ENCODE measurements at regions not wholly inside any gene's neighbourhood (a gene's known extent, or its start where the extent isn't known, plus 50 kb on each side); places are given as distances from the start of the nearest gene placed in this dataset.

- no peak for DNase-seq
These were observed 108.7 kb upstream of the HDAC4 start for GRCh38 chr2:239509373-239510143.

DNA sequence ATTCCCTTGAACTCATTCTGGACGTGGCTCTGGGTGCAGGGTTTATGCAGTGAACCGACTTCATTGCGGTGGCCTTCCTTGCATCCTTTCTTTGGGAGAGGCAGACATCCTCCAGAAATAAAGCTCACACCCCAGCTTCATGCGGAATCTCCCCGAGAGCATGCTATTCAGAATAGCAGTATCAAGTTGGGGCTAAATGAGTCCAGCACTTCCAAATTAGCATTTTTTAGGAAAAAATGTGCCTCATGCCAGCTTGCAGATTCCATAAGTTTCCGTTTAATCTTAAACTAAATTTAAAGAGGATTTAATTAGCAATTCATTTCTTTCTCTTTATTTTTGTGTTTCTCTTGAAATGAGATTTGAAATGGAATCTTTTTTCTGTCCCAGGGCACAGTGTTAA is 107.4 kb upstream of the HDAC4 start:
- DNase-seq: no peak

GRCh38 chr2:239507576-239508258 is 106.9 kb upstream of the HDAC4 start:
- DNase-seq: no peak

DNA sequence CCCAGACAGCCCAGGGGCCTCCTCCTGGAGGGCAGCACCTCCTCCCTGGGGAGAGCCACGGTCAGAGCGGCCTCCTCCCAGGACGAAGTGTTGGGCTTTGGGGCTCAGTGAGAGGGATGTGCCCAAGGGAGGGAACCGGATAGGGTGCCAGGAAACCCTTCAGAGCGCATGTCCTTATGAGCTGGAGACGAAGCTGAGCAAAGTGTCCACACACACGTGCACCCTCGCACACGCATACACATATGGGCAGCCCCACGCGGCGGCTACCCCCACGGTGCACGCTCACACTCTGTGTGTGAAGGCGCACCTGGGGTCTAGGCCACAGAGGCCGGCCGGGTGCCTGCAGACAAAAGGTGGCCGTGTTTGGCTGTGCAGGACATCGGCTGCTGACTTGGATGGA is 106.1 kb upstream of the HDAC4 start:
- no peak for DNase-seq

DNA sequence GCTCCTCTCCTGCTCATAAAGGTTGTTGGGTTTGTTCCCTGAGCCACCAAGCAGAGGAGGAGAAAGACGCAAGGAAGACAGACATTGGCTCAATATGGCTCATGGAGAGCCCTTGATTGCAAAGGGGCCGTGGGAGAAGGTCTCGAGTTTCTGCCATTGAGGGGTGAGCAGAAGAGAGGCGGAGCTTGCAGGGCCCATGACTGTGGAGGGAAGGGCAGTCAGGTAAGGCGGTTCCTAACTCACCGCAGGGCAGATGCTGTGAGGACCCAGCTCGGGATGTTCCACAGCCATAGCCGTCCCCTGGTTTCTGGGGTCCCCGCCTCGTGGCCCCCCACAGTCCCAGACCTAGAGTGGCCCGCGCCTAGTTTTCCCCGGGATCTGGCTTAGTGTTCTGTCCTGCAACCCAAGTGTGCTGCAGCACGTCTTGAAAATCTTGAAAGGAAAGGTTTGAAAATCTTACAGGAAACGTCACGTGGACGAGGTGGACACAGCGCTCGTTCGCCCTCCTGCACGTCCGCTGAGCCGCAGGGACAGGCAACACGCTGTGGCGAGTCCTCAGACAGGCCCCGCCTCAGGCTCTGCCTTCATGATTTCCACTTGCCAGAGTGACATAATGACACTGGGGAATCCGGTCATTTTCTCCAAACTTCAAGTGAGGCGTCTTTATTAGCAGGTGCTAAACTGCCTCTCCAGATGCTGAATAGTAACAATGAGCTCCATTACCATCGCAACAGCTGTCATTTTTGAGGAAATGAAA is 105.5 kb upstream of the HDAC4 start:
- DNase-seq: no peak

- DNase-seq: no peak
These were observed 103.9 kb upstream of the HDAC4 start for GRCh38 chr2:239504643-239505235.

GRCh38 chr2:239502430-239503186 is 101.8 kb upstream of the HDAC4 start:
- DNase-seq: no peak

DNA sequence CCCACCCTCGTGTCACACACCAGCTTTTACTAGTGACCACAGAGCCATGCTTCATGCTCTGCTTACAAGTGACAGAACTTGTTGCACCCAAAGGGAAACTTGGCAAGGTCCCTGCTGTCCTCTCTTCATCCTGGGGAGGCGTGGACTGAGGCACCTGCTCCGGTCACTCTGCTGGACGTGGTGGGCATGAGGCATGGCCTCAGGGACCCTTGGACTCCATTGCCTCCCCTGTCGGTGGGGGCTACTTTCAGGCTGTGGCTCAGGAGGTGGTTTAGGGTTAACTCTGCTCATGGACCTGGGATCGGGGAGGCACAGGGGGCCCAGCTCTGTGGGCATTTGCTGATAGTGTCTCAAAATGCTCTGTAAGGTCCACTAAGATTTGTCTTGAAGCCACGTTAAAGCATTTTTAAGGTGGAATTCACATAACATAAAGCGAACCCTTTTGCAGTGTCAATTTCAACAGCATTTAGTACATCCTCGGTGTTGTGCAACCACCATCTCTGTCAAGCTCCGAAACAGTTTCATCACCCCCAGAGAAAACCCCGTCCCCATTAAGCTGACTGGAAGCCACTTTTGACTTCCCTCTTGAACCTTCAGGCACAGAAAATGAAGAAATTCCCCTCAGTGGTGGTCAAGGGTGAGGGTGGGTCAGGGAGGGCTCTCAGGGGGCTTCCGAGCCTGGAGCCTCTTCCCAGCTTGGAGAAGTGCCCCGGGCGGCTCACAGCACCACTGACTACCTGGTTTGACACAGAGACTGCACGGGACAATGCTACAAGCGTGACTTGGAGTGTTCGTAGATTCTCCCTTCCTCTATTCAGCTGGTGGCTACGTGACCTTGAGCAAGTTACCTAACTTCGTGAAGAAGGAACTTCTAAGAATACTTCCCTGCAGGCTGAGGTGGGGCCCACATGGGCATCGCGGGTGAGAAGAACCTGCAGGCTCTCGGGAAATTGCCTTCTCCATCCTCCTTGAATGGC is 100.0 kb upstream of the HDAC4 start:
- DNase-seq: no peak

DNA sequence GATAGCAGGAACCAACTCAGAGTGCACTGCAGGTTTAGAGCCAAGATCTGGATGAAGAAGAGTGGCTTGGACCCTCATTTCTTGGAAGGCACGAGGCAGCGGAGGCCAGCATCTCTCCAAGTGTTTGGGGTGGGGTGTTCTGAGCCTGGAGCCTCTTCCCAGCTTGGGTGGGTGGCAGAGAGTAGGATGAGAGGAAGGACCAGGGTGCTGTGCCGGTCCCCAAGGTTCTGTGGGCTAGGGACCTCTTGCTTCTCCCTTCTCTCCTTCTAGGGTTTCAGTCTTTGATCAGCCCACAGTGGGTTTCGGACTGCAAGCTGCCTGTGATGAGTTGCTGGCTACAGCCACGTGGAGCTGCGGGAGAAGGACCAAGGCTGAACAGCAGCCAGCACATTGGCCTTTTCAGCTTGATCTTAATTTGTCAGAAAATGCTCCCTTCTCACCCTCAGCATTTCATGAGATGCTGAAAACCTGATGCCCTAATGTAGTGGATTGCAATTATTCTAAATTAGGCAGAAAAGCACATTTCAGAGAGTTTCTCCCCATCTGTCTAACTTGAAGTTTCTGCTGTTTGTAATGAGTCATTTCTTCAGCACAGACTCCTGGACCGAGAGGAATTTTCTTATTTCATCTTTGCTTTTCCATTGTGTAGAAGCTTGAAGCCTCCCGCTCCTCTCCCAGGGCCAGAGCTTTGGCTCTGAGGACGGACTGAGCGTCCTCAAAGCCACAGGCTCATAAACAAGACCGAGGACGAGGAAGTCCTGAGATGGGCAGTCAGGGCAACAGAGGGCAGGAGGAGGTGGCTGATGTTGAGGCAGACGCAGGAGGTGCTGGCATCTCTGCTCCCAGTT is 99.1 kb upstream of the HDAC4 start:
- DNase-seq: no peak

DNA sequence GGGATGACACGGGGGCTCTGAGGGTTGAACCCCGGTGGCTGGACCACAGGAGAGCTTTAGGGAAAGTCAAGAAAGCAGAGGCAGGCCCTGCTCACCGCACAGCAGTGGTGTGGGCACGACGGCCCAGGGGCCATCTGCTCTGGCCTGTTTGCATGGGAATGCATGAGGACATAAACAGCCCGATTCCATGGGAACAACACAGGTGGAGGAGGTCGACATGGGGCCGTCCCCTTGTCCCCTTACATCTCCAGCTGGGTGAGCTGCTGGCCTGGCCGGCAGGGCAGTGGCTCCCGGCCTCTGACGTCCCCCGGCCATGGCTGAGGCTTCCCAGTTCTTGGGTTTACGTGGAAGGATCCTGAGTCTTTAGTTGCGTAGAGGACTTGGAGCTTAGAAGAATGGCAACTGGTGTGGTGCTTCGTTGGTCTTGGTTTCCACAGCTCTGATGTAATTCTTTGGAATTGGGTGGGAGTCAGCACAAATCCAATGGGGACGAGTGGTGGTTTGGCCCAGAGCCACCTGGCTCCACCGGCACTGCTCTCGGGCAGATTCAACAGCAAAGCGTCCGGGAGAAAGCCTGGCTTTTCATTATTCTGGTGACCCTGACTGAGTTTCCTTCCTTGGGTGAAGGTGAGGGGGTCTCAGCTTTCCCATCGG is 98.3 kb upstream of the HDAC4 start:
- DNase-seq: no peak

- DNase-seq: no peak
These were observed 97.8 kb upstream of the HDAC4 start for GRCh38 chr2:239498576-239498975.

DNA sequence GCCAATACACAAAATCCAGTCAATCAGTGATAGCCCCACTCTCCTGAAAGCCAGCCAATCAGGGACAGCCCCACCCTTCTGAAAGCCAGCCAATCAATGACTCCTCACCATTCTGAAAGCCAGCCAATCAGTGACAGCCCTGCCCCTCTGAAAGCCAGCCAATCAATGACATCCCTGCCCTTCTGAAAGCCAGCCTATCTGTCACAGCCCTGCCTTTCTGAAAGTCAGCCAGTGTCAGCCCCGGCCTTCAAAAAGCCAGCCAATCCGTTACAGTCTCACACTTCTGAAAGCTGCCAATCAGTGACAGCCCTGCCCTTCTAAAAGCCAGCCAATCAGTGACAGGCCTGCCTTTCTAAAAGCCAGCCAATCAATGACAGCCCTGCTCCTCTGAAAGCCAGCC is 95.9 kb upstream of the HDAC4 start:
- DNase-seq: no peak

- no peak for DNase-seq
These were observed 95.0 kb upstream of the HDAC4 start for GRCh38 chr2:239495791-239496233.

DNA sequence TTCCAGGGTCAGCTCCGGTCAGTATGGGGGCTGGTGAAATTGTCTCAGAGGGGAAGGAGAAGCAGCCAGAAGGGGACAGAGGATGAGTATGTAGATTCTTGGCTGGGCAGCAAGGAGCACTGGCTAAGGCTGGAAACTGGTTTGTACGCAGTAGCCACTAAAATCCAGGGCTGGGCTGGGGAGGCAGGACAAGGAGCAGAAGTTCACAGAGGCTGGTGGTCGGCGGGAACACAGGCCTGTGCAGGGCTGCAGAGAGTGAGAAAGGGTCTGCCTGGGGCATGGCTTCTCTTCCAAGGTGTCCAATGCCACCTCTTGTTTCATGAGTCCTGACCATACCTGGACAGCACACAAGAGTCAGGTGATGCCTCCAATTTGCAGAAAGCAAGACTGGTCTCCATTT is 94.4 kb upstream of the HDAC4 start:
- no peak for DNase-seq

- no peak for DNase-seq
These were observed 93.8 kb upstream of the HDAC4 start for GRCh38 chr2:239494578-239494977.

DNA sequence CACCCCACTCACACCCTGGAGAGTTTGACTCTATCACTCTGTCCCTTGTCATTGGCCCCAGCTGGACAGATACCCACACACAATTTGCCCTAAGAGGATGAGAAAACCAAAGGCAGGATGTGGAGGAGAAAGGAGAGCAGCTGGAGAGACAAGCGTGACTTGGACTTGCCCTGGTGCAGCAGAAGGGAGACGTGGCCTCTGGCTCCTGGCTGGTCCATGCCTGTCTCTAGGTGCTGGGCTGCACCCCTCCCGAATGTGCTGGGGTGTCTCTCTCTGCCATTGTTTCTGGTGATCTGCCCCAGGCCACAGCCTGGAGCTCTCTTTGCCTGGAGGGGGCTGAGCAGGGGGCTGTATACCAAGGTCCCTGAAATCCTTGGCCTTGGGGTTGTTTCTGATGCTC is 88.7 kb upstream of the HDAC4 start:
- DNase-seq: no peak

DNA sequence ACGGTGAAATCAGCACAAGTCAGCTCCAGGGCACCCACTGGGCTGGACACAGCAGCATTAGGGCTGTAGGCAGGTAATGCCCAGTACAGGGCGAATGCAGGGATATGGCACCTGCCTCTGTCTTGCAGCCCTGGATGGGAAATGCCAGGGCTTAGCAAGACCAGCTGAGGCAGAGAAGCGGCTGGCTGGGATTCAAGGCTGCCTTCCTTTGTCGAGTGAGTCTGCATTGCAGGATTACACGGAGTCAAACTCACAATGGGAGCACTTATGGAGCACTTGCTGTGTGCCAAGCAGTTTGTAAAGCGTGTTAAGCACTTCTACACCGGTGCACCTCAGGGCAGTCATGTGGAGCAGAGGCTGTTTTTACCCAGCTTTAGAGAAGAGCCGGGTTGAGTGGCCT is 87.3 kb upstream of the HDAC4 start:
- DNase-seq: no peak

DNA sequence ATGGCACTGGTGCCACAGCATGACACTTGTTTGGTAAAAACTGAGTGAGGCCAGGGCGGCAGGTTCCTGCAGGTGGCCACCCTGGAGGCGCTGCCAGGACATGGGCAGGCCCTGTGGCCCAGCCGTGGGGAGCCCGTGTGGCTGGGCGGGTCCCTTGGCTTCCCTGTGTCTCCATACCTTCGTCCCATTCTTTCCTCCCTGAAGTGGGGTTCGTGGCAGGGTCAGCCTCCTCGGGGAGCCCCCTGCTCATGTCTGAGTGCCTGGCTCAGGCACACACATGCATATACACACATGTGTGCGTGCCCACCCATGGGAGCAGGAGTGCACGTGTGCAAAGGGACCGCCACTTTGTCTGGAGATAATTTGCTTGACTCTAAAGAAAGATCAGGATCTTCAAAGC is 86.5 kb upstream of the HDAC4 start:
- DNase-seq: no peak

DNA sequence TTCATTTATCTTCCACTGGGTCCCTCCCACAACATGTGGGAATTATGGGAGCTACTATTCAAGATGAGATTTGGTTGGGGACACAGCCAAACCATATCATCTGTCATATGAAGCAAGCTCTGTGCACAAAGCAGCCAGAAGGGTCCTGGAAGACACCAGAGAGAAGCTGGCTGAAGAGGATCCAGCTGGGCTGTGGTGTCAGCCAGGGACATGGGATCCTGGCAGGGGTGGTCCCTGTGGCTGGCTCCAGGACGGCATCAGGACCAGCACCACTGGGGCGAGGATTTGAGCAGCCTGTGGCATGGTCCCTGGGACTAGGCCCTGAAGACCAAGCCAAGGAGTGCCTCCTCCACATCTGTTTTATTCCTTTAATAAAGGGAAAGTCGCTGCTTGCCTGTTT is 84.8 kb upstream of the HDAC4 start:
- no peak for DNase-seq

All from right kidney (tissue), 1 donor.